ENCODE measurements at regions not wholly inside any gene's neighbourhood (a gene's known extent, or its start where the extent isn't known, plus 50 kb on each side); places are given as distances from the start of the nearest gene placed in this dataset.

DNA sequence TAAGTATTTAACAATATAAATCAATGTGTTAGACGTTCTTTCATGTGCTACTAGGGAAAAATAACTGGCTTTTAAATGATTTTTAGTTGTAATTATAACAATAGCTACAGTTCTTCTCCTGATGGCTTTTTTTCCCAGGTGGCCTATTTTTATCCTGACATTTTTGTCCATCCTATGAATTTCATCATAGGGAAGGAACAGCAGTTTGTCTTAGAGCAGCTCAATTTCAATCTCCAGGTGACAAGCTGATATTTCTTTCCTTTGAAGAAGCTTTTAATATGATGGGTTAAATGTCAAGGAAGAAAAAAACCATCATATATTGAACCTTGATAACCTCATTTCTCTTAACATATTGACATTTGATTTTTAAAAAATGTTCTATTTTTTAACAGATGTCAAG is 163.0 kb upstream of the AGA start:
- no peak overlapping the region for H3K4me3 ChIP-seq (ENCODE audit: insufficient read depth, low read length)
- H3K4me1 ChIP-seq (ENCODE audit: insufficient read depth, low read length) = no peaks in the 10 kb centered on the region
- H3K9me3 ChIP-seq (ENCODE audit: low read depth, low read length) = no peaks in the 10 kb centered on the region
- H3K36me3 ChIP-seq (ENCODE audit: insufficient read depth, low read length) = no peaks in the 10 kb centered on the region
- no peaks in the 10 kb centered on the region for H3K27me3 ChIP-seq (ENCODE audit: insufficient read depth, low read length)
- H3K27ac ChIP-seq (ENCODE audit: low read depth, low read length) = no peak overlapping the region
- H2AFZ ChIP-seq (ENCODE audit: low read length) = no peak overlapping the region
- H3K4me2 ChIP-seq (ENCODE audit: insufficient read depth, low read length) = no peak overlapping the region
- no peak for DNase-seq (ENCODE audit: insufficient read length, low spot score, missing footprints)
- H4K20me1 ChIP-seq (ENCODE audit: insufficient read depth, low read length) = no peaks in the 10 kb centered on the region
- TF ChIP-seq, protein P1, sequence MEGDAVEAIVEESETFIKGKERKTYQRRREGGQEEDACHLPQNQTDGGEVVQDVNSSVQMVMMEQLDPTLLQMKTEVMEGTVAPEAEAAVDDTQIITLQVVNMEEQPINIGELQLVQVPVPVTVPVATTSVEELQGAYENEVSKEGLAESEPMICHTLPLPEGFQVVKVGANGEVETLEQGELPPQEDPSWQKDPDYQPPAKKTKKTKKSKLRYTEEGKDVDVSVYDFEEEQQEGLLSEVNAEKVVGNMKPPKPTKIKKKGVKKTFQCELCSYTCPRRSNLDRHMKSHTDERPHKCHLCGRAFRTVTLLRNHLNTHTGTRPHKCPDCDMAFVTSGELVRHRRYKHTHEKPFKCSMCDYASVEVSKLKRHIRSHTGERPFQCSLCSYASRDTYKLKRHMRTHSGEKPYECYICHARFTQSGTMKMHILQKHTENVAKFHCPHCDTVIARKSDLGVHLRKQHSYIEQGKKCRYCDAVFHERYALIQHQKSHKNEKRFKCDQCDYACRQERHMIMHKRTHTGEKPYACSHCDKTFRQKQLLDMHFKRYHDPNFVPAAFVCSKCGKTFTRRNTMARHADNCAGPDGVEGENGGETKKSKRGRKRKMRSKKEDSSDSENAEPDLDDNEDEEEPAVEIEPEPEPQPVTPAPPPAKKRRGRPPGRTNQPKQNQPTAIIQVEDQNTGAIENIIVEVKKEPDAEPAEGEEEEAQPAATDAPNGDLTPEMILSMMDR (IDR thresholded peaks at IDR 0.05; ENCODE audit: extremely low read depth, low read depth, low read length) = no peak
- no peaks in the 10 kb centered on the region for H3K79me2 ChIP-seq (ENCODE audit: insufficient read depth, low read length)

- Histone ChIP-seq H4K20me1 (ENCODE audit: insufficient read depth, low read length) (no peaks in the 10 kb centered on the region), H3K36me3 (ENCODE audit: insufficient read depth, low read length) (no peaks in the 10 kb centered on the region)
- DNase-seq (ENCODE audit: insufficient read length, low spot score, missing footprints) = no peak
These were observed 164.9 kb upstream of the AGA start for GRCh38 chr4:177607111-177607573.

GRCh38 chr4:177611974-177612664 is 169.9 kb upstream of the AGA start:
- Histone ChIP-seq H3K79me2 (ENCODE audit: insufficient read depth, low read length) (no peaks in the 10 kb centered on the region), H3K4me2 (ENCODE audit: insufficient read depth, low read length) (no peak overlapping the region), H3K9me3 (ENCODE audit: low read depth, low read length) (no peaks in the 10 kb centered on the region), H3K36me3 (ENCODE audit: insufficient read depth, low read length) (no peaks in the 10 kb centered on the region), H4K20me1 (ENCODE audit: insufficient read depth, low read length) (no peaks in the 10 kb centered on the region), H3K27ac (ENCODE audit: low read depth, low read length) (no peak overlapping the region), H3K4me3 (ENCODE audit: insufficient read depth, low read length) (no peak overlapping the region), H2AFZ (ENCODE audit: low read length) (no peak overlapping the region), H3K27me3 (ENCODE audit: insufficient read depth, low read length) (no peaks in the 10 kb centered on the region), H3K4me1 (ENCODE audit: insufficient read depth, low read length) (no peaks in the 10 kb centered on the region)
- DNase-seq (ENCODE audit: insufficient read length, low spot score, missing footprints) = no peak
- TF ChIP-seq, protein P1 (IDR thresholded peaks at IDR 0.05; ENCODE audit: extremely low read depth, low read depth, low read length) = no peak

More at GRCh38 chr4:177607111-177607573, 164.9 kb upstream of the AGA start:
- TF ChIP-seq, protein P1 (IDR thresholded peaks at IDR 0.05; ENCODE audit: extremely low read depth, low read depth, low read length) = no peak
- H3K79me2 ChIP-seq (ENCODE audit: insufficient read depth, low read length) = no peaks in the 10 kb centered on the region
- H3K27ac ChIP-seq (ENCODE audit: low read depth, low read length) = no peak overlapping the region
- no peak overlapping the region for H2AFZ ChIP-seq (ENCODE audit: low read length)
- H3K4me1 ChIP-seq (ENCODE audit: insufficient read depth, low read length) = no peaks in the 10 kb centered on the region
- H3K27me3 ChIP-seq (ENCODE audit: insufficient read depth, low read length) = no peaks in the 10 kb centered on the region
- H3K4me3 ChIP-seq (ENCODE audit: insufficient read depth, low read length) = no peak overlapping the region
- H3K4me2 ChIP-seq (ENCODE audit: insufficient read depth, low read length) = no peak overlapping the region
- H3K9me3 ChIP-seq (ENCODE audit: low read depth, low read length) = no peaks in the 10 kb centered on the region

GRCh38 chr4:177612684-177613083 is 170.4 kb upstream of the AGA start:
- no peak for DNase-seq (ENCODE audit: insufficient read length, low spot score, missing footprints)
- H3K4me1 ChIP-seq (ENCODE audit: insufficient read depth, low read length) = no peaks in the 10 kb centered on the region
- no peaks in the 10 kb centered on the region for H4K20me1 ChIP-seq (ENCODE audit: insufficient read depth, low read length)
- no peaks in the 10 kb centered on the region for H3K36me3 ChIP-seq (ENCODE audit: insufficient read depth, low read length)
- TF ChIP-seq, protein P1 (IDR thresholded peaks at IDR 0.05; ENCODE audit: extremely low read depth, low read depth, low read length) = no peak
- H3K4me3 ChIP-seq (ENCODE audit: insufficient read depth, low read length) = no peak overlapping the region
- no peak overlapping the region for H2AFZ ChIP-seq (ENCODE audit: low read length)
- H3K4me2 ChIP-seq (ENCODE audit: insufficient read depth, low read length) = no peak overlapping the region
- no peaks in the 10 kb centered on the region for H3K9me3 ChIP-seq (ENCODE audit: low read depth, low read length)
- no peak overlapping the region for H3K27ac ChIP-seq (ENCODE audit: low read depth, low read length)
- H3K79me2 ChIP-seq (ENCODE audit: insufficient read depth, low read length) = no peaks in the 10 kb centered on the region
- no peaks in the 10 kb centered on the region for H3K27me3 ChIP-seq (ENCODE audit: insufficient read depth, low read length)
